A549 (cell line): ENCODE measurements at regions not wholly inside any gene's neighbourhood (a gene's known extent, or its start where the extent isn't known, plus 50 kb on each side); places are given as distances from the start of the nearest gene placed in this dataset.

Source experiments
- ATAC-seq, 2 experiments: fragments of 200-7000 bp in 1 of 2; fragments of >200 bp in 1 of 2; cut with Nextera tagmentation in 1 of 2; cut with Tn5 transposase in 1 of 2; 3 replicates each; pipeline versions ENCODE4 v1.8.0 to v1.9.1; 2018 to 2020; ENCODE audit warnings: mild to moderate bottlenecking in 1 of 2, moderate library complexity in 1 of 2
- CTCF ChIA-PET: fragments of 300-600 bp; sonication (Branson Sonifier 250); formaldehyde crosslinking; extraction: SDS; loops from one replicate; lab custom pipeline; 2021; ENCODE audit warnings: antibody characterized with exemption, inconsistent platforms; lab: Yijun Ruan, JAX
- POLR2A ChIA-PET: fragments of 350-600 bp; formaldehyde crosslinking; extraction: SDS; loops from one replicate; lab custom pipeline; 2021; ENCODE audit warnings: antibody characterized with exemption, inconsistent platforms; lab: Yijun Ruan, JAX
- DNase-seq, 2 experiments: peaks; one replicate each; pipeline versions ENCODE4 v3.0.0 to v3.0.0-alpha.2; 2011 to 2016; ENCODE audit warnings: low read depth in 1 of 2, low spot score in 1 of 2
- FAIRE-seq: peaks from 2 replicates; lab custom pipeline; 2011; peaks lifted over from hg19 to GRCh38; lab: Jason Lieb, UNC
- H3K27ac ChIP-seq, 2 experiments: fragments of >200 bp; sonication (Bioruptor Twin); formaldehyde crosslinking; 3 replicates each; pipeline ENCODE4 v1.5.1; 2016 to 2017
- H3K4me1 ChIP-seq: fragments of >200 bp; sonication (Bioruptor Twin); formaldehyde crosslinking; 3 replicates; pipeline ENCODE4 v1.6.1; 2016
- H3K4me2 ChIP-seq: fragments of >200 bp; sonication (Bioruptor Twin); formaldehyde crosslinking; 3 replicates; pipeline ENCODE4 v1.6.1; 2016
- H3K4me3 ChIP-seq: fragments of >200 bp; sonication (Bioruptor Twin); formaldehyde crosslinking; 3 replicates; pipeline ENCODE4 v1.5.1; 2016
- H3K9me3 ChIP-seq: fragments of >200 bp; sonication (Bioruptor Twin); formaldehyde crosslinking; 3 replicates; pipeline ENCODE4 v1.6.1; 2016
- BHLHE40 ChIP-seq: IDR thresholded peaks from 2 replicates; pipeline ENCODE4 v1.6.1; 2012; ENCODE audit warnings: low read depth, low read length, inconsistent platforms
- EHF ChIP-seq: fragments of 250-450 bp; sonication (Bioruptor Pico); IDR thresholded peaks from 2 replicates; pipeline ENCODE4 v1.5.0; 2020; ENCODE audit warnings: mild to moderate bottlenecking
- ESRRA ChIP-seq: fragments of 150-350 bp; IDR thresholded peaks from 2 replicates; pipeline ENCODE4 v1.6.1; 2014; ENCODE audit warnings: mild to moderate bottlenecking, low read length, borderline replicate concordance
- FOSB ChIP-seq: fragments of 250-450 bp; sonication (Bioruptor Pico); IDR thresholded peaks from 2 replicates; pipeline ENCODE4 v1.5.0; 2020; ENCODE audit warnings: mild to moderate bottlenecking, moderate library complexity
- GATA3 ChIP-seq: IDR thresholded peaks from 2 replicates; pipeline ENCODE4 v1.6.1; 2012; ENCODE audit warnings: borderline replicate concordance
- HDAC2 ChIP-seq: fragments of 200-600 bp; sonication (generic); IDR thresholded peaks from 2 replicates; pipeline ENCODE4 v1.6.1; 2016
- HES2 ChIP-seq: fragments of >200 bp; sonication (Bioruptor Twin); formaldehyde crosslinking; IDR thresholded peaks from 2 replicates; pipeline ENCODE4 v1.6.1; 2016
- HEYL ChIP-seq: fragments of 250-450 bp; sonication (Bioruptor Pico); IDR thresholded peaks from 2 replicates; pipeline ENCODE4 v1.8.0; 2021; ENCODE audit warnings: mild to moderate bottlenecking, moderate library complexity
- HMGXB4 ChIP-seq: fragments of 250-450 bp; sonication (Bioruptor Pico); IDR thresholded peaks from 2 replicates; pipeline ENCODE4 v1.5.0; 2021; ENCODE audit warnings: mild to moderate bottlenecking, moderate library complexity, borderline replicate concordance
- HOXB13 ChIP-seq: fragments of 250-450 bp; sonication (Bioruptor Pico); IDR thresholded peaks from 2 replicates; pipeline ENCODE4 v1.5.0; 2020; ENCODE audit warnings: low read depth, mild to moderate bottlenecking, moderate library complexity
- HOXB5 ChIP-seq: fragments of 250-450 bp; sonication (Bioruptor Pico); IDR thresholded peaks from 2 replicates; pipeline ENCODE4 v1.5.0; 2020; ENCODE audit warnings: mild to moderate bottlenecking, moderate library complexity
- JUNB ChIP-seq: fragments of >200 bp; sonication (Bioruptor Twin); formaldehyde crosslinking; IDR thresholded peaks from 2 replicates; pipeline ENCODE4 v1.6.1; 2016
- MAFK ChIP-seq: fragments of 450-650 bp; IDR thresholded peaks from 2 replicates; pipeline ENCODE4 v1.6.1; 2014; ENCODE audit not compliant: partially characterized antibody
- MAZ ChIP-seq: fragments of 150-350 bp; IDR thresholded peaks from 2 replicates; pipeline ENCODE4 v1.6.1; 2014; ENCODE audit warnings: antibody characterized with exemption, low read depth, low read length, borderline replicate concordance
- POLR2AphosphoS2 ChIP-seq: conservative IDR thresholded peaks from 2 replicates; pipeline ENCODE4 v1.6.1; 2012; ENCODE audit warnings: low read length, improper control_type of control experiment, inconsistent platforms
- SMC3 ChIP-seq: fragments of >200 bp; sonication (Bioruptor Twin); formaldehyde crosslinking; IDR thresholded peaks from 3 replicates; pipeline ENCODE4 v1.6.1; 2018; ENCODE audit warnings: inconsistent platforms
- ZC3H11A ChIP-seq: fragments of 450-650 bp; IDR thresholded peaks from 2 replicates; pipeline ENCODE4 v1.6.1; 2014; ENCODE audit warnings: antibody characterized with exemption, mild to moderate bottlenecking
- ZFP36 ChIP-seq: fragments of 450-650 bp; IDR thresholded peaks from 2 replicates; pipeline ENCODE4 v1.6.1; 2014; ENCODE audit warnings: borderline replicate concordance; ENCODE audit not compliant: partially characterized antibody
- WGBS: methylation state at CpG from one replicate; pipeline ENCODE4 v1.1.6; 2017; ENCODE audit errors: missing lambda C conversion rate; 5-methylcytosine and 5-hydroxymethylcytosine counted together
- TF ChIP-seq, protein P1 (sequence below): fragments of 200-600 bp; sonication (generic); IDR thresholded peaks from 2 replicates; pipeline ENCODE4 v1.6.1; 2016; ENCODE audit warnings: antibody characterized with exemption, mild to moderate bottlenecking, moderate library complexity

GRCh38 chr13:40390401-40390916 is 276.0 kb downstream of the FOXO1 start:
- DNase-seq: no peak
- no peak overlapping the region for H3K4me3 ChIP-seq
- CTCF ChIA-PET: no interaction called here
- POLR2A ChIA-PET: no interaction called here
- no peaks in the 10 kb centered on the region for H3K4me1 ChIP-seq
- FAIRE-seq: no peak
- WGBS: 93% methylated on average over 9 of the region's 9 CpGs
- TF ChIP-seq FOSB (CRISPR knock-in tag) (no peak), MAFK (no peak), HMGXB4 (CRISPR knock-in tag) (no peak), BHLHE40 (no peak), HOXB5 (CRISPR knock-in tag) (no peak), ZFP36 (no peak), POLR2AphosphoS2 (no peak), MAZ (no peak), JUNB (no peak)
- TF ChIP-seq, protein P1, sequence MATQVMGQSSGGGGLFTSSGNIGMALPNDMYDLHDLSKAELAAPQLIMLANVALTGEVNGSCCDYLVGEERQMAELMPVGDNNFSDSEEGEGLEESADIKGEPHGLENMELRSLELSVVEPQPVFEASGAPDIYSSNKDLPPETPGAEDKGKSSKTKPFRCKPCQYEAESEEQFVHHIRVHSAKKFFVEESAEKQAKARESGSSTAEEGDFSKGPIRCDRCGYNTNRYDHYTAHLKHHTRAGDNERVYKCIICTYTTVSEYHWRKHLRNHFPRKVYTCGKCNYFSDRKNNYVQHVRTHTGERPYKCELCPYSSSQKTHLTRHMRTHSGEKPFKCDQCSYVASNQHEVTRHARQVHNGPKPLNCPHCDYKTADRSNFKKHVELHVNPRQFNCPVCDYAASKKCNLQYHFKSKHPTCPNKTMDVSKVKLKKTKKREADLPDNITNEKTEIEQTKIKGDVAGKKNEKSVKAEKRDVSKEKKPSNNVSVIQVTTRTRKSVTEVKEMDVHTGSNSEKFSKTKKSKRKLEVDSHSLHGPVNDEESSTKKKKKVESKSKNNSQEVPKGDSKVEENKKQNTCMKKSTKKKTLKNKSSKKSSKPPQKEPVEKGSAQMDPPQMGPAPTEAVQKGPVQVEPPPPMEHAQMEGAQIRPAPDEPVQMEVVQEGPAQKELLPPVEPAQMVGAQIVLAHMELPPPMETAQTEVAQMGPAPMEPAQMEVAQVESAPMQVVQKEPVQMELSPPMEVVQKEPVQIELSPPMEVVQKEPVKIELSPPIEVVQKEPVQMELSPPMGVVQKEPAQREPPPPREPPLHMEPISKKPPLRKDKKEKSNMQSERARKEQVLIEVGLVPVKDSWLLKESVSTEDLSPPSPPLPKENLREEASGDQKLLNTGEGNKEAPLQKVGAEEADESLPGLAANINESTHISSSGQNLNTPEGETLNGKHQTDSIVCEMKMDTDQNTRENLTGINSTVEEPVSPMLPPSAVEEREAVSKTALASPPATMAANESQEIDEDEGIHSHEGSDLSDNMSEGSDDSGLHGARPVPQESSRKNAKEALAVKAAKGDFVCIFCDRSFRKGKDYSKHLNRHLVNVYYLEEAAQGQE: no peak
- no peak overlapping the region for H3K27ac ChIP-seq
- no peak overlapping the region for H3K4me2 ChIP-seq
- H3K9me3 ChIP-seq: no peaks in the 10 kb centered on the region
- ATAC-seq: no peak

DNA sequence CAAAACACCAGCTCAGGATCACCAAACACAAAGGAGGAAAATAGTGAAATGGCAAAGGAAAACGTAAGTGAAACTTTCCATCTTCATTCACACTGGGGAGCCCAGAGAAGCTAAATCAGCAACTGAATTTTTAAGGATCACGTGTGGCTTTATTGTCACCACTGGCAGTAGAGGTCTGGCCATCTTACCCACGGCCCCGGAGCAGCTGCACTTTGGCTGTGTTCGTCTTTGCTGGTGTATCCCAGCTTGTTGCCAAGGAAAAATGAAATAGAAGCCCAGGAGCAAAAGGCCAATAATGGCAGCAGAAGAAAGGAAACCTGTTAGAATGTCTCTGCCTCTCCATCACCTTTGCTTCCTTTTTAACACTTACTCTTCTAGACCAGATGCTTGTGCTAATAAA is 274.7 kb downstream of the FOXO1 start:
- no peak for DNase-seq
- Histone ChIP-seq H3K4me2 (no peak overlapping the region), H3K4me1 (no peaks in the 10 kb centered on the region), H3K27ac (no peak overlapping the region), H3K4me3 (no peak overlapping the region), H3K9me3 (no peaks in the 10 kb centered on the region)
- WGBS: 78% methylated on average over 5 of the region's 5 CpGs
- TF ChIP-seq ZC3H11A (no peak), HEYL (CRISPR knock-in tag) (no peak), ESRRA (no peak), SMC3 (no peak), HOXB5 (CRISPR knock-in tag) (no peak), HMGXB4 (CRISPR knock-in tag) (no peak), HES2 (no peak), HDAC2 (no peak), GATA3 (no peak), HOXB13 (no peak), EHF (no peak)
- ATAC-seq: no peak
- POLR2A ChIA-PET: no interaction called here
- FAIRE-seq: no peak
- CTCF ChIA-PET: no interaction called here
